ENCODE measurements at regions not wholly inside any gene's neighbourhood (a gene's known extent, or its start where the extent isn't known, plus 50 kb on each side); places are given as distances from the start of the nearest gene placed in this dataset.

DNA sequence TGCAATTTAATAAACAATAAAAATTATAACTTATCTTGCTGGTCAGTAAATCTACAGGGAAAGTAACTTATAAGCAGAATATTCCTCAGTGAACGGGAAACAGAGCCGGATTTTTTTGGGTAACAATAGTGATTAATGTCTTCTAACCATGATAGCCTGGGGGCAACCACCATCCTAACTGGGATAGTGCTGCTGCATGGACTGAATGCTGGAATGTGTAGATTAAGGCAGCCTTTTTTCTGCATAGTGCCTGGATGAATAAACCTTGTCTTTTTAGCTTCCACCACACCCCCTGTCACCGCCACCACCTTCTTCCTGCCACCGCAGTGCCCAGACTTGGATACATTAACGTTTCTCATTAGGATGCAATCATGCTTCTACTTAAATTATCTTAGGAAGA, 83.6 kb upstream of the LNX1 start:
- no peak for TF ChIP-seq EZH2 (IDR thresholded peaks at IDR 0.05; ENCODE audit: insufficient read depth, low read length)
- TF ChIP-seq CTCF (IDR thresholded peaks at IDR 0.05; ENCODE audit: insufficient read depth, low read depth, low read length) = no peak
